ENCODE measurements at regions not wholly inside any gene's neighbourhood (a gene's known extent, or its start where the extent isn't known, plus 50 kb on each side); places are given as distances from the start of the nearest gene placed in this dataset.

DNA sequence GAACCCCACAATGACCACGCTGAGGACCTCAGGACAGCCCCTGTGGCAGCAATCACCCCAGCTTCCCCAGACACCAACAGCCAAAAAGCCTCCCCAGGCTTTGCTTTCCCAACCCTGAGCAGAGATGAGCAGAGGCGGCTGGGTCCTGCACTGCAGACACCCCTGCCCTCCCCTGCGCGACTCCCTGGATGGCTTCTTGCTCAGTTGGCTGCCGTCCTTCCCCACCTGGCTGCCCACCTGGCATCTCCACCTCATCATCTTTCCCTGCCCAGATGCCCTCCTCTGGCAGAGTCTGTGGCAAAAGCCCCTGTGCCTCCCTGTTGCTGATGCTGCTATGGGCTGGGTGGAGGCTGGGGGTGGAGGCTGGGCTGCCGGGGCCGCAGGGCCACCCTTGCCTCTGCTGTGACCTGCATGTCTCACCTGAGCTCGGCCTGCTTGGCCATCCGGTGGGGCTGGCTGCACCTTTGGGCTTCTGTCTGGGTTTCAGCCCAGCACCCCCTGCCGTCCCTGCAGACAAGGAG, 567.7 kb downstream of the TCERG1L start:
- no peak for DNase-seq (ENCODE audit: low read depth in 2 of 2)

DNA sequence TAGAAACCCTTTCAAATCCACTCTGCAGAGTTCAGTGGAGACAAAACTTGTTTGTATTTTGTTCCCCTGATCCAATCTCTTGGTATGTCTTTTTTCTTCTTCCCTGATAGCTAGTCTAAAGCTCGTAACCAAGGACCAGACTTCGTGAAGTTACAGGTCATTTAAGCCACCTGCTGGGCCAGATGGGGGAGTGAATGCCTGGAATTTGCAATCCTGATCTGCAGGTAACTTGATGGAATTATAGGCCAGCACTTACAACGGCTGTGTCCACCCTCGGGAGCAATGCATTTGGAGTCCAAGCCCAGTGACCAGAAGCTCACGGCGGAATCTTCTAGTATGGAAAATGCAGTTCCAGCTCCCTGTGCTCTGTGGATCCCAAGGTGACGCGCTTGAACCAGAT, 566.9 kb downstream of the TCERG1L start:
- no peak for DNase-seq (ENCODE audit: low read depth in 2 of 2)

DNA sequence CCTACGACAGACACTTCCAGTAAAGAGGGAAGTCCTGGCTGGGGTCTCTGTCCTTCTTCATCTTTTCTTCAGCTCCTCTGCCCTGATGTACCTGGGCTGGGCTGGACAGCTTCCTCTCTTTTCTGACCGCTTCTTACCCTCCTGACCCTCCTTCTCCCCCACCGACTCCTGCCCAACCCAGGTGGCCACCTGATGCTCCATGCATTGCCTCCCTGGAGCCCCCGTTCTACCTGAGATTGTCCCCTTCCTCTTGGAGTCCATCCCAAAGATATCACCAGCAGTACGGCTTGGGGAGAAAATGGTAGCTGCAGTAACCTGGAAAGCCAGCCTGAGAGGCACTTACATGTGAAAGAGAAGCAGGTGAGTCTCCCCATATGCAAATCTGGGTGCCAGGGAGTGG, 566.3 kb downstream of the TCERG1L start:
- no peak for DNase-seq (ENCODE audit: low read depth in 2 of 2)

DNA sequence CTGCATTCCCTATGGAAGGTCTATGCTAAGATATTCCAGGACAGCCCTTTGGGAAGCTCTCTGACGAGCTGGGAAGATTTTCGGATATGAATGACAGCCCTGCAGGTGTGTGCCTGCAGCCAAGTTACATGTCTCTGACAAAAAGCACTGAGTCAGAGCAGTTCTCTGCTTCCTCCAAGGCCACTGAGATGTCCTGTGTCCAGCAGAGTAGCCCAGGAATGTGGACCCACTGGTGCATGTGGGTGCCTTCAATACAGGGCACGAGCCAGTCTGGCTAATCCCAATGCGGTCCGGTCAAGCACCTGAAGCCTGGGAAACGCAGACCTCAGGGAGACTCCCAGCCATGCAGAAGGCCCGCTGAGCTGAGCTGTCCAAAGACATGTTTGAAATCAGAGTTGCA, 565.7 kb downstream of the TCERG1L start:
- DNase-seq (ENCODE audit: low read depth in 2 of 2), result no peak

DNA sequence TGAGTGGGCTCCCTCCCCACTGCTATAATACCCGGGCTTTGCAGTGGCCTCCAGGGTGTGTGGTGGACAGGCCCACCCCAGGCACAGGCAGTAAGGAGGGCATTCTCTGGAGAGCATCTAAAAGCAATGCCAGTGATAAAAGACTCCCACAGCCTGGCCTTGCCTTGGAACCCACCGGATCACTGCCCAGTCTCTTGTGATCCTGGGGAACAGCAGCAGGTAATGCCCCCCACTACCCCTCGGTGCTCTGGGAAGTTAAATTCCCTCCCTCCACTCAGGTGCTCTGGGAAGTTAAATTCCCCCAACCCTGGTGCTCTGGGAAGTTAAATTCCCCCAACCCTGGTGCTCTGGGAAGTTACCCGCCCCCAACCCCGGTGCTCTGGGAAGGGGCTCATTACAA, 565.2 kb downstream of the TCERG1L start:
- no peak for DNase-seq (ENCODE audit: low read depth in 2 of 2)

DNA sequence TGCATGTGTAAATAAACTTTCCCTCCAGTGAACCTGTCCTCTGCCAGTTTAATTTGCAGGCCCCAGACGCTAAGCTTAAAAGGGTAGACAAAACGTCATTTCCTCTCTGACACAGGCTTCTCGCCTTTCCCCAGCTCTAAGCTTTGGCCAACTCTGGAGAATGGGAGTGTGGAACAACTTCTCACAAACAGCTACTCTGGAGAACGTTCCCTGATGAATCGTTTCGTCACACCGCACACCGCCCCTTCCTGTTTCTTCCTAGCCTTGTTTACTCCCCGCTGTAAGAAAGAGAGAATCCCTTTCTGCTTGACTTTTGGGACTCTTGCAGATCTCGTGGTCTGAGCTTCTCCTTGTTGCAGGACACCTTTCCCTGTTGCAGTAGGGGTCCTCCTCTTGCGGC, 564.2 kb downstream of the TCERG1L start:
- no peak for DNase-seq (ENCODE audit: low read depth in 2 of 2)

DNA sequence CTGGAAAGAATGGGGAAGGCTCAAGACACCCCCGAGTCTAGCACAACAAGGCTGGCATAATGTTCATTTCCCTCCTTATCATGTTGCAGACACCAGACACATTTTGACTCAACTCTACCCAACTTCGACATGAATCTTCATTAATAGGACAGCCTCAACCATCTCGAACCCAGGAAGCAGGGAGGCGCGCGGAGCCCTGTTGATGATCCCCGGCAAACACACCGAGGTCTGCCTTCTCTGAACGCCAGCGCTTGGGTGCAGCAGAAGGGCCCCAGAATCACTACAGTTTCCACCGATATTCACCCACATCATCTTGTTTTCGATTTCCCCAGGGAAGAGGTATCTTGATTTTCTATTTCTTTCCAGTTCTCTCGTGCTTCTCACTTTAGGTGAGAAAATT, 563.6 kb downstream of the TCERG1L start:
- no peak for DNase-seq (ENCODE audit: low read depth in 2 of 2)

DNA sequence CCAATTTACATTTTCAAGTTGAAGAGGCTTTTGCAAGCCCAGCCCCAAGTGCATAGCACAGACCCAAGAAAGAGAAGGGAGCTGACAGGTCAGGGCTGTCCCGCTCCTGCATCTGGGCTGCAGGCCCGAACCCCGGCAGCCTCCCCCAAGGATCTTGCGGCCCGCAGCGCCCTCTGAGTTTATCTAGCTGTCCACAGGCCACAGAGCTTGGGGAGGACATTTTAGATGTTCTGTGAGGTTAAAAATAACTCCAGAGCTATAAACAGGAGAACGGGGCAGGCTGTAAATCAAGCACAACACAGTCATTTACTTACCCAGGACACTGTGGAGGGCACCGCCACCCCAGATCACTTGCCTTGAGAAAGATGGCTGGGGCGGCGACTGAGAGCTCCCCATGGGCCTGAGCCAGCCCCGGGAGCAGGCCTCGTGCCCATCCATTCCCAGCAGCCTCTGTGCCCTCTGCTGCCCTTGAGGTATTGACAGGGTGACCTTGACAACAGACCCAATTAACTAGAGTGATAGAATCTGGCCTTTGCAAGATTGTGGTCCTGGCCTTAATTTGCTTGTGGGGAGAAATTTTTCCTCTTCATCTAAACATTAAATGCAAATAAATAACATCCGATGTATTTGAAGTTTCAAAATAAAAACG, 563.0 kb downstream of the TCERG1L start:
- no peak for DNase-seq (ENCODE audit: low read depth in 2 of 2)

DNA sequence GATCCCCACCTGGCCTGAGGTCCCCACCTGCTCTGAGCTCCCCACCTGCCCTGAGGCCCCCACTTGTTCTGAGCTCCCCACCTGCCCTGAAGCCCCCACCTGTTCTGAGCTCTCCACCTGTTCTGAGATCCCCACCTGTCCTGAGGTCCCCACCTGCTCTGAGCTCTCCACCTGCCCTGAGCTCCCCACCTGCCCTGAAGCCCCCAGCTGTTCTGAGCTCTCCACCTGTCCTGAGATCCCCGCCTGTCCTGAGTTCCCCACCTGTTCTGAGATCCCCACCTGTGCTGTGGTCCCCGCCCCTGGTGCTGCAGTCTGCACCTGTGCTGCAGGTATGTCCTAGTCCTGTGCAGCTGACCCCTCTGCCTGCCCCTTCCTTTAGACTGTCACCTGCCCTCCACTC, 561.6 kb downstream of the TCERG1L start:
- no peak for DNase-seq (ENCODE audit: low read depth in 2 of 2)

DNA sequence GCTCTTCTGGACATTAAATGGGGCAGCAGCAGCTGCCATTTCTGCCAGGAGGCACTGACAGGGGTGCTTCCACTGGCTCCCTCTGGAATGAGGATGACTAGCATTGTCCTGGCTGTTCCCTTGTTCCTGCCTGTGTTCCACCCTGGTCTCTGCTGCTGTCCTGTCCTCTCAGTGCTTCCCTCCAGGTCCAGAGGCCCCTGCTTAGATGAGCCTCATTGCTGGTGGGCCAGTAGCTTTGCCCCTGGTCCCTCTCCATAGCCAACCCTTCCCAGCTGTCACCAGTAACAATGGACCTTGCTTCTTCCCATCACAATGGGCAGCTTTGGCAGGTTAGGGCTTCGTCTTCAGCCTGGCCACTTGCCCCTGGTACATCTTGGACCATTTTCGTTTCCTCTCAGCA, 561.1 kb downstream of the TCERG1L start:
- DNase-seq (ENCODE audit: low read depth in 2 of 2), result no peak

DNA sequence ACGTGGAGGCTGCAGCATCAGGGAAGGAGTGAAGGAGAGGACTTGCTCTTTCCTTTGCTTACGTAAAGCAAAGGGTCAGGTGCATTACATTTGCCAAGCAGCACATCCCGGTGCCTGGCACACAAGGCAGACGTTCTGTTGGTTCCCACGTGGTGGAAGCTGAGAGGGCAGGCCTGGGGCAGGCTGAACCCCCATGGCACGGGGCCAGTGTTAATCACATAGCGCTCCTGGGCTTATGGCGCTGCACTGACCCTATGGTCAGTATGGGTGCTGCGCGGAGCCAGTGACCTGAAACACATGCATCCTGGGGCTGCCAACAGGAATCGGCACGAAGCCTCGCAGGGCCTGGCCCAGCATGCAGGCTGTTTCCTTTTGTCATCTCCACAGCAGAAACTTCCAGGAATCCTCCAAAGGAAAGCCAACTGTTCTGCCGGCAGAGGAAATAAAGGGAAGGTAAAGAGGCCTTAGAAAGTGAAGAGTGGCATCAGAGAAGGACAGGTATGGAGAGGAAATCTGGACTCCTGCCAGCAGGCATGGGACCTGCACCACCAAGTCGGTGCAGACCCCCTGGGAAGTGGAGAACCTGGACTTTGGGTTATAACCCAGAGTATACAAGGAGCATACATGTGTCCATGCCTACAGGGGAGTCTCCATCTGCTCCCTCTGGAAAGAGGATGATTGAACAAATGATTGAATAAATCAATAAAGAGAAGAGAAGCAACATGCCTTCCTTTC, 560.2 kb downstream of the TCERG1L start:
- DNase-seq (ENCODE audit: low read depth in 2 of 2), result no peak

DNA sequence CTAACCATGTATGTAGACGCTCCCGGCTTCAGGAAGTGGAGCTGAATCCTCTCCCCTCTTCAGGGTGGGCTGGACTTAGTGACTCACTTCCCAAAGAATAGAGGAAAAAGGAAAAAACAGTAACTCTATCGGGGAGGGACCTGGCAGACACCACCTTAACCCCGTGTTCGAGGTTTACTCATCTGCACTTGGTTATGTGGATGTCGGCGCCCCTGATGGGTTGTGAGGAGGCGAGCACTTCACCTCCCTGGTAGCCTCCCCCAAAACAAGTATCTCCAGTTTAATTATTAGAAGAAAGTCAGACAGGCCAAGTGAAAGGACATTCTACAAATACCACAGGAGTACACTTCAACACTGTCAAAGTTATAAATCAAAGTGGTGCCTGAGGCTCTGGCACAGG, 559.7 kb downstream of the TCERG1L start:
- DNase-seq (ENCODE audit: low read depth in 2 of 2), result no peak

DNA sequence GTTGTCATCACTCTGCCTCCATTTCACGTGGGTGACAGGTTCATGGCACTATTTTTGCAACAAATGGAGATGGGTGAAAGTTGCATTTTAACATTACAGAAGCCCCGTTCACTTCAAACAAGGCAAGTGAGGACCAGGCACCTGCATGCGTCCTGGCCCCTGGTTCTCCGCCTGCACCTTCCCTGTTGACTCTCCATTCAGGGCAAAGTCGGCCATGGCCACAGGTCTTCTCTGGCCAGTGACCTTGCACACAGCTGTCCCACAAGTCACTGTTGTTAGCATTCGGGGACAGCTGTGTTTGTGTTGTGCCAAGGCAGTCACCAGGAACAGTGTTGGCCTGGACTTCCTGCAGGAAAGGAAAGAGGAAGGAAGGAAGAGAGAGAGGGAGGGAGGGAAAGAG, 554.9 kb downstream of the TCERG1L start:
- DNase-seq (ENCODE audit: low read depth in 2 of 2), result no peak

DNA sequence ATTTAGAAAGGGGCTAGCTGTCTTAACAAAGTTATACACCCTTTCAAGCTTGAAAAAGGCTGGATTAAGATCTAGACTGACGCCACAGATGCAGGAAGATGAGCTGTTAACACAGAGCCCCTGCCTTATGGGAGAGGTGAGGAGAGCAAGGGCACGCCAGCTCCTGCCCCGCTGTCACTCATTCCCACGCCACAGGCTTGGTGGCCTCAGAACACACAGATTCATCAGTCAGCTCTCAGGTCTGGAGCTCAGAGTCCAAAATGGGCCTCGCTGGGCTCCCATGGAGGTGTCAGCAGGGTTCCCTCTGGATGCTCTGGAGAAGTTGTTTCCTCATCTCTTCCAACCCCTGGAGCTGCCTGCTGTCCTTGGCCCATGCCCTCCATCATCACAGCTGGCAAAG, 554.2 kb downstream of the TCERG1L start:
- no peak for DNase-seq (ENCODE audit: low read depth in 2 of 2)

DNA sequence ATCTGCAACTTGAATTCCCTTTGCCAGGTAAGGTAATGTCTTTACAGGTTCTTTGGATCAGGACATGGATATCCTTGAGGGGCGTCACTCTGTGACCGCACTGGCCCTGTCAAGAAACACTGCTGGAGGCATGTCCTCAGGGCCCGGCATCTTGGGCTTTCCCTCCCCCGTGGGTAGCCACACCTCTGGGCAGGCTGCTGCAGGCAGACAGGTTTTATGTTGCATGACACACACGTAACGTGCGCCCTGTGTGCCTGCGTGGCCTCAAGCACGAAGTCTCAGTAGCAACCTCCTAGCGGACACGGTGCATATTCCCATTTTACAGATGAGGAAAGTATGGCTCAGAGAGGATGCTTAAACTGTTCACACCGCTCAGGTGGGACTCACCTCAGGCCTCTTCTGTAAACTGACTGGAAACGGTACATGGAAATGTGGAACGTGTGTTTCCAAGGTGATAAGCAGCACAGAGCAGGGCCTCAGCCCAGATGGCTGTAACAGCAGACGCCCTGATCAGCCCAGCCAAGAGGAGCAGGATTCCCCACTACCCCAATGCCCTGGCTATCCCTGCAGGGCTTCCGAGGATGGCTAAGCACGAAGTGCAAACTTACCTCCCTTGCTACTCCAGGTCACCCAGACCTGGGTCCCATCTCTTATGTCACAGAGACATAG, 553.6 kb downstream of the TCERG1L start:
- no peak for DNase-seq (ENCODE audit: low read depth in 2 of 2)

DNA sequence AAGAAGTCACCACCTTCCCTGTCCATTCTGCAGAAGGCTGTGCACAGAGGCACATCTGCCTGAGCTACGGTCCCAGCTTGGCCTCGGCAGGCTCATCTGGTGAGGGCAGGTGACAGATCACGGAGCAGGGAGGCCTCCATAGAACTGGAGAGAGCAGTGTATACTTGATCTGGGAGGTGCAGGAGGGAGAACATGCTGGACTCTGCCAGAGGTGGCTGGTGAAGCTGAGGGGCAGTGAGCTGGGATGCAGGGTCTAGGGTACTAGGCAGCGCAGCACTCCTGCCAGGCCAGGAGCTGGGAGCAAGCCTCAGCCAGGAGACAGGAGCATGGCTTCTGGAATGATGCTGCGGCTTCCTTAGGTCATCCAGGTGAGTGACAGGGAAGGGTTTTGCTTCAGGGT, 553.0 kb downstream of the TCERG1L start:
- DNase-seq (ENCODE audit: low read depth in 2 of 2), result no peak

DNA sequence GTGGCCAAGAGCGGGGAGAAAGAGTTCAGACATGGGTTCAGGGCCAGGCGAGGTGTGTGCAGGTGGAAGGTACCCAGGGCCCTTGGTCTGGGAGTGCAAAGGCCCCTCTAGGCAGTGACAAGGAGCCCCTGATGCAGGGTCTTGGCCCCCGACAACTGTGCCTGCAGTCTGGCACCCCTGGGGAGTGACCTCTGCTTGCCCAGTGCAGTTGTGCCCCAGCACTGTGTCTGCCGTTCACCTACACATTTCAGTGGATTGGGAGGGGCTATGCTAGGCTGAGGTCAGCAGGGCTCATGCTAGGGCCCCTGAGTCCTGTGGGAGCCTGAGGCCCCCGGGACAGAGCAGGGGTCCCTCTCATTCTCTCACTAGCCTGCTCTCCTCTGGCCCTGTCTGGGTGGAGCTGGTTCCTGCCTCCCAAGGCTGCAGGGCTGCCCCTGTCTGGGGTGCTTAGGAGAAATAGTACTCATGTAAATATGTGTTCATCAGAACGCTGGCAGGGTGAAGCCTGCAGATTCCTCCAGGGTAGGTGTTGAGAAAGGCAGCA, 550.4 kb downstream of the TCERG1L start:
- no peak for DNase-seq (ENCODE audit: low read depth in 2 of 2)

DNA sequence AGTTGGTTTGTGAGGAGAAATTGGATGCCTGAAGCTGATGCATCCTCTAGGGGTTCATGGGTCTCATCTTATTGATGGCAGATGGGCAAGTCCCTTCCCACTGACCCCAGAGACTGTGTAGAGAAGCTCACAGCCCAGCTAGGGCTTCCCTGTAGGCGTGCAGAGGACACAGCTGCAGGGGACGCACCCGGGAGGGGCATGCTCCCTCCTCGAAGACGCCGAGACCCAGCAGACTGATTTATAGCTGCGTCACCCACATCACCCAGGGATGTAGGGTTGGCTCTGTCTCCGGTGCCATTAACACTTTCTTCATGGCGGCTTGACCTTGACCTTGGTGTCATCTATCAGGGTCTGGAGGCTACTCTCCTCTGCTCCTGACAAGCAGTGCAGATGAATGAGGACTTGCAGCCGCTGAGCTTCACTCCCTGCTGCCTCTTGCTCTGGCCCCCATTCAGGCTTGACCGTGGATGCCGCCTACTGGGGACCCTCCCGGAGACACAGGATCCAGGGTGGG, 549.7 kb downstream of the TCERG1L start:
- no peak for DNase-seq (ENCODE audit: low read depth in 2 of 2)

DNA sequence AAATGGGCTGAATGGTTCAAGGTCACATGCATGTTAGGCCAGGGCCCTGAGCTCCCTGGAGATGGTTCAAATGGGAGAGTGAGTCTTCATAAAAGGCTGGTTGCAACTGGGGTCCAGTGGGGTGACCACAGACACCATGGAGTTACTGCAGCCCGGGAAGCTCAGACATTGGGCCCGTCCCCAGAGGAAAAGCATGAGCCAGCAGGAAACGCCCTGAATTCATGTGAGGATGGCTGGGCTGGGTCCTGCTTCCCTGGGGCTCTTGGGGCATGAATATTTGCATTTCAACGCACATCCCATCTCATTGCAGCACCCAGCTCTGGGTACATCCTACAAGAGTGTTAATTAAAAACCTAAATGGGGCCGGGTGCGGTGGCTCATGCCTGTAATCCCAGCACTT, 549.0 kb downstream of the TCERG1L start:
- DNase-seq (ENCODE audit: low read depth in 2 of 2), result no peak

DNA sequence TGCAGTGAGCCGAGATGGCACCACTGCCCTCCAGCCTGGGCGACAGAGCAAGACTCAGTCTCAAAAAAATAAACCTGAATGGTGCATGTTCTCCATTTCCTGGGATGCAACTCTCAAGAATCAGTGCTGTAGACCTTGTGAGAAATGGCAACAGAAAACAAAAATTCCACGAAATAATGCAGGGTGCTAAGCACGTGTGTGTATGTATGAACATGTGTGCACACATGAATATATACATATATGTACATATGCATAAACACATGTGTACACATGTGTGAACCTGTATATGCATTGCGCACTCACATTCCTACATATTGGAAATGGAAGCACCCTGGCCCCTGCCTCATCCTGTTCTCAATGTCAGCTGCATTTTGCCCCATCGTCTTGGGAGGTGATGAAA, 548.5 kb downstream of the TCERG1L start:
- no peak for DNase-seq (ENCODE audit: low read depth in 2 of 2)

DNA sequence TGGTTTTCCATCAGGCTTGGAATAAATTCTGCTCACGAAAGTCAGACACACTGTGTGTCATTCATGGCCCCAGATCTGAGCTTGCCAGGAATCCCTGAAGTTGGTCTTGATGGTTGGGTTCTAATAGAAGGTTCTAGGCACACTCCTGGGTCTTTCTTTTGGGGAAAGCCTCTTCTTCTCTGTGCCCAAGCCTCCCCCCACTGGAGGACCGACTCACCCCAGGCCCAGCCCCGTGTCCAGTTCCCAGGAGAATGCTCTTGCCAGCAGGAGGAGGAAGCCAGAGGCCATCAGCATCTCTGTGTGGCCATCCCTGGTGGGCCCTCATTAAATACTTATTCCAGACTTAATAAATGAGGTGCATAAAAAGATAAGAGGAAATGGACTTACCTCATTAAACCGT, 548.0 kb downstream of the TCERG1L start:
- no peak for DNase-seq (ENCODE audit: low read depth in 2 of 2)

DNA sequence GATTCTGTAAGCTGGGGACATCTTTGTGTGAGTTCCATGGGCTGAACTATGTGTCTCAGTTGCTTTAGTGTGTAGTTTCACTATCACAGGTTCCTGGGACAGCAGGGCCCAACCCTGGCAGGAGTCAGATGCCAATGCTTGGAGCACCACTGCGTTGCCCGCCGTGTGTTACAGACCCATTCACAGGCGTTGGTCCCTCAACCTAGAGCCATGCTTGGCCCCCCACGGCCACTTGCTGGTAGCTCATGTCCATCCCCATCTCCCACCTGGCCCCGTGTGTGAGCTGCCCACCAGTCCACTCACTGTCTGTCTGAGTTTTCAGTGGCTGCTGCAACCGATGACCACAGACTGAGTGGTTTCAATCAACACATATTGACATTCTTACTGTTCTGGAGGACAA, 546.9 kb downstream of the TCERG1L start:
- no peak for DNase-seq (ENCODE audit: low read depth in 2 of 2)

DNA sequence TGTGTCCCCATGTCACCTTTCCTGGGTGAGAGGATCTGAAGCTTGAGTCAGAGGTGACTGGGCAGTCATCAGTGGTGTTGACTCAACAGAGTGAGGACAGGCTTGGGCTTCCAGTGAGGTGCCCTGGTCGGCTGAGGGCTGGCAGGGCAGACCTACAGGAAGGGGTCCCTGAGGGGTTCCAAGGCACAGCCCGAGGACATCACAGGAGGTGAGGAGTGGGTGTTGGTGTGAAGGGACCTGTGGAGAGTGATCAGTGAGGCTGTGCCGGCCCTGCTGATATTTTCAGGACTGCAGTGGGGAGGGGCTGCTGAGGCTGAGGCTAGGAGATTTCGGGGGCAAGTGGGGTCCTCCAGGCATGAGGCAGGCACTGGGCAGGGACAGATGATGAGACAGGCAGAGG, 545.5 kb downstream of the TCERG1L start:
- no peak for DNase-seq (ENCODE audit: low read depth in 2 of 2)
